Liver (tissue), 3 donors: ENCODE measurements at regions not wholly inside any gene's neighbourhood (a gene's known extent, or its start where the extent isn't known, plus 50 kb on each side); places are given as distances from the start of the nearest gene placed in this dataset.

Experiments used
- GABPA ChIP-seq, 2 donors: IDR thresholded peaks in 1 of 2; conservative IDR thresholded peaks in 1 of 2; 2 replicates each; pipeline ENCODE4 v1.6.1; 2016; ENCODE audit warnings: antibody characterized with exemption in 2 of 2, mild to moderate bottlenecking in 1 of 2, moderate library complexity in 1 of 2
- JUND ChIP-seq, 2 donors: IDR thresholded peaks; 2 replicates each; pipeline ENCODE4 v1.6.1; 2016; ENCODE audit warnings: antibody characterized with exemption in 2 of 2
- RAD21 ChIP-seq, 2 donors: IDR thresholded peaks; 2 replicates each; pipeline ENCODE4 v1.6.1; 2016; ENCODE audit warnings: antibody characterized with exemption in 2 of 2, mild to moderate bottlenecking in 2 of 2
- TF ChIP-seq, protein P1 (sequence below): fragments of 150-350 bp; IDR thresholded peaks from 2 replicates; pipeline ENCODE4 v1.5.1; 2017; ENCODE audit warnings: improper control_type of control experiment, low read depth, low read length; ENCODE audit not compliant: missing input control
- TF ChIP-seq, protein P2 (sequence below): IDR thresholded peaks from 2 replicates; pipeline ENCODE4 v1.6.1; 2016; ENCODE audit warnings: antibody characterized with exemption
- donor health status: healthy.
- donor health status: healthy.

GRCh38 chr5:10828241-10828640, 67.2 kb upstream of the DAP start:
- TF ChIP-seq, protein P1, sequence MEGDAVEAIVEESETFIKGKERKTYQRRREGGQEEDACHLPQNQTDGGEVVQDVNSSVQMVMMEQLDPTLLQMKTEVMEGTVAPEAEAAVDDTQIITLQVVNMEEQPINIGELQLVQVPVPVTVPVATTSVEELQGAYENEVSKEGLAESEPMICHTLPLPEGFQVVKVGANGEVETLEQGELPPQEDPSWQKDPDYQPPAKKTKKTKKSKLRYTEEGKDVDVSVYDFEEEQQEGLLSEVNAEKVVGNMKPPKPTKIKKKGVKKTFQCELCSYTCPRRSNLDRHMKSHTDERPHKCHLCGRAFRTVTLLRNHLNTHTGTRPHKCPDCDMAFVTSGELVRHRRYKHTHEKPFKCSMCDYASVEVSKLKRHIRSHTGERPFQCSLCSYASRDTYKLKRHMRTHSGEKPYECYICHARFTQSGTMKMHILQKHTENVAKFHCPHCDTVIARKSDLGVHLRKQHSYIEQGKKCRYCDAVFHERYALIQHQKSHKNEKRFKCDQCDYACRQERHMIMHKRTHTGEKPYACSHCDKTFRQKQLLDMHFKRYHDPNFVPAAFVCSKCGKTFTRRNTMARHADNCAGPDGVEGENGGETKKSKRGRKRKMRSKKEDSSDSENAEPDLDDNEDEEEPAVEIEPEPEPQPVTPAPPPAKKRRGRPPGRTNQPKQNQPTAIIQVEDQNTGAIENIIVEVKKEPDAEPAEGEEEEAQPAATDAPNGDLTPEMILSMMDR: no peak
- TF ChIP-seq, protein P2, sequence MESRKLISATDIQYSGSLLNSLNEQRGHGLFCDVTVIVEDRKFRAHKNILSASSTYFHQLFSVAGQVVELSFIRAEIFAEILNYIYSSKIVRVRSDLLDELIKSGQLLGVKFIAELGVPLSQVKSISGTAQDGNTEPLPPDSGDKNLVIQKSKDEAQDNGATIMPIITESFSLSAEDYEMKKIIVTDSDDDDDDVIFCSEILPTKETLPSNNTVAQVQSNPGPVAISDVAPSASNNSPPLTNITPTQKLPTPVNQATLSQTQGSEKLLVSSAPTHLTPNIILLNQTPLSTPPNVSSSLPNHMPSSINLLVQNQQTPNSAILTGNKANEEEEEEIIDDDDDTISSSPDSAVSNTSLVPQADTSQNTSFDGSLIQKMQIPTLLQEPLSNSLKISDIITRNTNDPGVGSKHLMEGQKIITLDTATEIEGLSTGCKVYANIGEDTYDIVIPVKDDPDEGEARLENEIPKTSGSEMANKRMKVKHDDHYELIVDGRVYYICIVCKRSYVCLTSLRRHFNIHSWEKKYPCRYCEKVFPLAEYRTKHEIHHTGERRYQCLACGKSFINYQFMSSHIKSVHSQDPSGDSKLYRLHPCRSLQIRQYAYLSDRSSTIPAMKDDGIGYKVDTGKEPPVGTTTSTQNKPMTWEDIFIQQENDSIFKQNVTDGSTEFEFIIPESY: no peak
- TF ChIP-seq GABPA (IDR thresholded peaks at IDR 0.05 in 1 of 2, conservative IDR thresholded peaks at IDR 0.05 in 1 of 2) (no peak), RAD21 (IDR thresholded peaks at IDR 0.05) (no peak), JUND (IDR thresholded peaks at IDR 0.05) (no peak)
